SK-N-MC (cell line): ENCODE measurements at regions not wholly inside any gene's neighbourhood (a gene's known extent, or its start where the extent isn't known, plus 50 kb on each side); places are given as distances from the start of the nearest gene placed in this dataset.

Experiments
- DNase-seq: peaks from one replicate; pipeline ENCODE4 v3.0.0-alpha.2; 2011; ENCODE audit warnings: low read depth, low spot score
- H3K27ac ChIP-seq: fragments of 200-600 bp; sonication (generic); 2 replicates; pipeline ENCODE4 v1.5.1; 2016; ENCODE audit warnings: mixed run types
- H3K36me3 ChIP-seq: fragments of 200-600 bp; sonication (generic); 2 replicates; pipeline ENCODE4 v1.6.1; 2017; ENCODE audit warnings: antibody characterized with exemption, low read length, mixed read lengths; ENCODE audit not compliant: insufficient read depth
- H3K4me3 ChIP-seq: fragments of 200-600 bp; sonication (generic); 2 replicates; pipeline ENCODE4 v1.5.1; 2016
- H3K9ac ChIP-seq: fragments of 200-600 bp; sonication (generic); 2 replicates; pipeline ENCODE4 v1.8.0; 2017; ENCODE audit warnings: mixed run types, mixed read lengths; ENCODE audit not compliant: insufficient read length
- H3K9me3 ChIP-seq: fragments of 200-600 bp; sonication (generic); 2 replicates; pipeline ENCODE4 v1.6.1; 2017; ENCODE audit warnings: low read depth, mild to moderate bottlenecking, antibody characterized with exemption, low read length, moderate library complexity, mixed read lengths
- EZH2 ChIP-seq: fragments of 200-600 bp; sonication (generic); IDR thresholded peaks from one replicate; pipeline ENCODE4 v1.6.1; 2017; ENCODE audit warnings: antibody characterized with exemption
- FOXP2 ChIP-seq: optimal IDR thresholded peaks from 2 replicates; pipeline ENCODE3; 2011; ENCODE audit warnings: mild to moderate bottlenecking, moderate library complexity; ENCODE audit not compliant: insufficient read depth; ENCODE audit errors: extremely low read length, control extremely low read depth
- POLR2AphosphoS5 ChIP-seq: IDR thresholded peaks from 2 replicates; pipeline ENCODE4 v1.6.1; 2012; ENCODE audit warnings: mild to moderate bottlenecking, low read depth, low read length, borderline replicate concordance

GRCh38 chr10:54900584-54900983 is 99.6 kb upstream of the PCDH15 start:
- TF ChIP-seq POLR2AphosphoS5, result no peak
- TF ChIP-seq EZH2, result no peak
- no peak for TF ChIP-seq FOXP2
- H3K27ac ChIP-seq, result no peak overlapping the region
- H3K9me3 ChIP-seq, result no peaks in the 10 kb centered on the region
- H3K4me3 ChIP-seq, result no peak overlapping the region
- DNase-seq, result no peak
- H3K36me3 ChIP-seq, result no peaks in the 10 kb centered on the region
- H3K9ac ChIP-seq, result no peak overlapping the region

GRCh38 chr10:54880996-54881395 is 80.0 kb upstream of the PCDH15 start:
- no peaks in the 10 kb centered on the region for H3K36me3 ChIP-seq
- H3K4me3 ChIP-seq, result no peak overlapping the region
- no peaks in the 10 kb centered on the region for H3K9me3 ChIP-seq
- H3K9ac ChIP-seq, result no peak overlapping the region
- no peak for DNase-seq
- no peak for TF ChIP-seq FOXP2
- TF ChIP-seq EZH2, result no peak
- TF ChIP-seq POLR2AphosphoS5, result no peak
- H3K27ac ChIP-seq, result no peak overlapping the region

GRCh38 chr10:54869022-54869421 is 68.0 kb upstream of the PCDH15 start:
- no peak for DNase-seq
- Histone ChIP-seq H3K9me3 (no peaks in the 10 kb centered on the region), H3K4me3 (no peak overlapping the region), H3K36me3 (no peaks in the 10 kb centered on the region), H3K9ac (no peak overlapping the region), H3K27ac (no peak overlapping the region)
- no peak for TF ChIP-seq FOXP2
- TF ChIP-seq EZH2, result no peak
- no peak for TF ChIP-seq POLR2AphosphoS5

- TF ChIP-seq FOXP2 (no peak), EZH2 (no peak), POLR2AphosphoS5 (no peak)
- Histone ChIP-seq H3K9me3 (no peaks in the 10 kb centered on the region), H3K4me3 (no peak overlapping the region), H3K36me3 (no peaks in the 10 kb centered on the region), H3K9ac (no peak overlapping the region), H3K27ac (no peak overlapping the region)
- DNase-seq, result no peak
Measured at GRCh38 chr10:54866666-54867065, 65.6 kb upstream of the PCDH15 start.

- no peak for DNase-seq
- no peak for TF ChIP-seq EZH2
- TF ChIP-seq POLR2AphosphoS5, result no peak
- TF ChIP-seq FOXP2, result no peak
- Histone ChIP-seq H3K27ac (no peak overlapping the region), H3K9me3 (no peaks in the 10 kb centered on the region), H3K4me3 (no peak overlapping the region), H3K9ac (no peak overlapping the region), H3K36me3 (no peaks in the 10 kb centered on the region)
Measured at GRCh38 chr10:54854843-54855242, 53.8 kb upstream of the PCDH15 start.

GRCh38 chr10:54854389-54854788 is 53.4 kb upstream of the PCDH15 start:
- no peak overlapping the region for H3K9ac ChIP-seq
- no peak for TF ChIP-seq POLR2AphosphoS5
- TF ChIP-seq FOXP2, result no peak
- no peak for TF ChIP-seq EZH2
- no peak overlapping the region for H3K4me3 ChIP-seq

GRCh38 chr10:54853883-54854282 is 52.9 kb upstream of the PCDH15 start:
- no peak for DNase-seq
- H3K4me3 ChIP-seq, result no peak overlapping the region

More at GRCh38 chr10:54854389-54854788, 53.4 kb upstream of the PCDH15 start:
- no peaks in the 10 kb centered on the region for H3K36me3 ChIP-seq
- H3K9me3 ChIP-seq, result no peaks in the 10 kb centered on the region
- no peak for DNase-seq
- H3K27ac ChIP-seq, result no peak overlapping the region

More at GRCh38 chr10:54853883-54854282, 52.9 kb upstream of the PCDH15 start:
- TF ChIP-seq POLR2AphosphoS5, result no peak
- TF ChIP-seq EZH2, result no peak
- TF ChIP-seq FOXP2, result no peak
- H3K9ac ChIP-seq, result no peak overlapping the region
- H3K9me3 ChIP-seq, result no peaks in the 10 kb centered on the region
- H3K36me3 ChIP-seq, result no peaks in the 10 kb centered on the region
- no peak overlapping the region for H3K27ac ChIP-seq
